ENCODE measurements at regions not wholly inside any gene's neighbourhood (a gene's known extent, or its start where the extent isn't known, plus 50 kb on each side); places are given as distances from the start of the nearest gene placed in this dataset.

GRCh38 chr2:236743039-236743920 is 173.7 kb downstream of the ACKR3 start:
- TF ChIP-seq HDAC6 (IDR thresholded peaks at IDR 0.05; ENCODE audit: low read depth, low read length) (no peak), RBM39 (IDR thresholded peaks at IDR 0.05; ENCODE audit: low read depth, low read length, poor library complexity, severe bottlenecking) (no peak)
- H3K27me3 ChIP-seq (ENCODE audit: control insufficient read depth in 1 of 2, insufficient read depth in 2 of 2, low read length in 2 of 2): peaks cover 0 to 5% of the 10 kb centered on the region in 2 experiments; a peak in 1 of 5 replicates
- no peak overlapping the region for H3K4me2 ChIP-seq (ENCODE audit: low read depth, low read length)
- 23% methylated on average over 14 of the region's 14 CpGs for WGBS (ENCODE audit: low lambda C conversion rate)
- in situ Hi-C loops (cut with HindIII; ENCODE audit: extremely low pct_ligation_motif_present, low pct_unique_long_range_greater_than_20kb) (no loop called here), intact Hi-C loops (cut with micrococcal nuclease; ENCODE audit: unreplicated experiment) (no loop called here)
- ChIA-PET CTCF (ENCODE audit: low intra/inter-chr PET ratio, low total read pairs) (no interaction called here), POLR2A (no interaction called here)
- ATAC-seq: no peak
- H2AFZ ChIP-seq (ENCODE audit: low read length): no peak overlapping the region
- no TSS peak for BruUV-seq (replicated peaks)
- no peak overlapping the region for H3K27ac ChIP-seq (ENCODE audit: extremely low read length, insufficient read depth, low read length)
- no peak for FAIRE-seq
- H3K79me2 ChIP-seq (ENCODE audit: insufficient read depth, low read length): no peaks in the 10 kb centered on the region
- no peaks in the 10 kb centered on the region for H3K4me1 ChIP-seq (ENCODE audit: insufficient read depth, low read length)
- no peaks in the 10 kb centered on the region for H3K9me3 ChIP-seq (ENCODE audit: low read length)
- H3K36me3 ChIP-seq (replicated peaks in 1 of 2; ENCODE audit: control insufficient read depth in 1 of 2, insufficient read depth in 2 of 2, low read length in 2 of 2): no peaks in the 10 kb centered on the region
- DNase-seq (ENCODE audit: low spot score): no peak
- H3K4me3 ChIP-seq (replicated peaks in 1 of 3; ENCODE audit: insufficient read depth in 1 of 3, low read depth in 2 of 3, low read length in 3 of 3): no peak overlapping the region
- H3K9ac ChIP-seq (ENCODE audit: insufficient read depth, low read depth, low read length): no peak overlapping the region
- no peaks in the 10 kb centered on the region for H4K20me1 ChIP-seq (ENCODE audit: insufficient read depth, low read length)

GRCh38 chr2:236743921-236744280 is 174.3 kb downstream of the ACKR3 start:
- Histone ChIP-seq H3K9ac (ENCODE audit: insufficient read depth, low read depth, low read length) (no peak overlapping the region), H3K36me3 (replicated peaks in 1 of 2; ENCODE audit: control insufficient read depth in 1 of 2, insufficient read depth in 2 of 2, low read length in 2 of 2) (no peaks in the 10 kb centered on the region), H3K4me3 (replicated peaks in 1 of 3; ENCODE audit: insufficient read depth in 1 of 3, low read depth in 2 of 3, low read length in 3 of 3) (no peak overlapping the region), H3K27me3 (ENCODE audit: control insufficient read depth in 1 of 2, insufficient read depth in 2 of 2, low read length in 2 of 2) (peaks cover 0 to 6% of the 10 kb centered on the region in 2 experiments; a peak in 1 of 5 replicates), H3K9me3 (ENCODE audit: low read length) (no peaks in the 10 kb centered on the region), H3K79me2 (ENCODE audit: insufficient read depth, low read length) (no peaks in the 10 kb centered on the region), H3K4me2 (ENCODE audit: low read depth, low read length) (no peak overlapping the region), H3K27ac (ENCODE audit: extremely low read length, insufficient read depth, low read length) (no peak overlapping the region), H2AFZ (ENCODE audit: low read length) (no peak overlapping the region), H3K4me1 (ENCODE audit: insufficient read depth, low read length) (no peaks in the 10 kb centered on the region), H4K20me1 (ENCODE audit: insufficient read depth, low read length) (no peaks in the 10 kb centered on the region)
- CTCF ChIA-PET (ENCODE audit: low intra/inter-chr PET ratio, low total read pairs): no interaction called here
- intact Hi-C loops (cut with micrococcal nuclease; ENCODE audit: unreplicated experiment): no loop called here
- ATAC-seq (no peak), DNase-seq (ENCODE audit: low spot score) (no peak), FAIRE-seq (no peak)
- BruUV-seq (replicated peaks): no TSS peak
- POLR2A ChIA-PET: no interaction called here
- WGBS (ENCODE audit: low lambda C conversion rate): 0% methylated on average over 1 of the region's 1 CpG
- in situ Hi-C loops (cut with HindIII; ENCODE audit: extremely low pct_ligation_motif_present, low pct_unique_long_range_greater_than_20kb): no loop called here
- TF ChIP-seq ZNF672 (CRISPR knock-in tag; IDR thresholded peaks at IDR 0.05): no peak
- TF ChIP-seq TAF1 (CRISPR knock-in tag; IDR thresholded peaks at IDR 0.05): no peak
- no peak for TF ChIP-seq TMF1 (CRISPR knock-in tag; IDR thresholded peaks at IDR 0.05; ENCODE audit: low read depth)
- no peak for TF ChIP-seq DPF2 (CRISPR knock-in tag; IDR thresholded peaks at IDR 0.05; ENCODE audit: borderline replicate concordance, low read depth)
- TF ChIP-seq ZNF646 (CRISPR knock-in tag; IDR thresholded peaks at IDR 0.05): no peak
- TF ChIP-seq ZNF772 (CRISPR knock-in tag; IDR thresholded peaks at IDR 0.05): no peak
- no peak for TF ChIP-seq TBL1XR1 (IDR thresholded peaks at IDR 0.05; ENCODE audit: borderline replicate concordance, low read length, partially characterized antibody)
- TF ChIP-seq SRSF9 (IDR thresholded peaks at IDR 0.05; ENCODE audit: borderline replicate concordance, insufficient read depth, low read depth, low read length, poor library complexity, severe bottlenecking): no peak
- TF ChIP-seq LBX2 (CRISPR knock-in tag; IDR thresholded peaks at IDR 0.05; ENCODE audit: borderline replicate concordance): no peak

Measured in HepG2 (cell line).